Smooth muscle cell (in vitro differentiated cells): ENCODE measurements at regions not wholly inside any gene's neighbourhood (a gene's known extent, or its start where the extent isn't known, plus 50 kb on each side); places are given as distances from the start of the nearest gene placed in this dataset.

ENCODE experiments used
- DNase-seq: peaks from one replicate; lab custom pipeline; 2025; ENCODE audit not compliant: unreplicated experiment; lab: John Stamatoyannopoulos, UW
- H2AFZ ChIP-seq: fragments of 200-600 bp; sonication (generic); 2 replicates; pipeline ENCODE4 v1.6.0; 2016; ENCODE audit warnings: antibody characterized with exemption, low read depth, mild to moderate bottlenecking
- H3F3A ChIP-seq: fragments of 200-600 bp; sonication (generic); 2 replicates; pipeline ENCODE4 v1.6.0; 2017; ENCODE audit warnings: antibody characterized with exemption, low read depth
- H3K27ac ChIP-seq: fragments of 200-600 bp; sonication (generic); 2 replicates; pipeline ENCODE4 v1.5.1; 2016; ENCODE audit warnings: low read depth, mild to moderate bottlenecking
- H3K27me3 ChIP-seq: fragments of 200-600 bp; sonication (generic); 2 replicates; pipeline ENCODE4 v1.6.1; 2016; ENCODE audit warnings: low read depth, mild to moderate bottlenecking
- H3K36me3 ChIP-seq: fragments of 200-600 bp; sonication (generic); 2 replicates; pipeline ENCODE4 v1.5.1; 2016; ENCODE audit warnings: low read depth
- H3K4me1 ChIP-seq: fragments of 200-600 bp; sonication (generic); 2 replicates; pipeline ENCODE4 v1.5.1; 2016; ENCODE audit warnings: low read depth
- H3K4me2 ChIP-seq: fragments of 200-600 bp; sonication (generic); 2 replicates; pipeline ENCODE4 v1.6.0; 2016; ENCODE audit warnings: mild to moderate bottlenecking
- H3K4me3 ChIP-seq: fragments of 200-600 bp; sonication (generic); 2 replicates; pipeline ENCODE4 v1.5.1; 2016; ENCODE audit warnings: mild to moderate bottlenecking
- H3K79me2 ChIP-seq: fragments of 200-600 bp; sonication (generic); 2 replicates; pipeline ENCODE4 v1.6.0; 2016; ENCODE audit warnings: low read depth, mild to moderate bottlenecking
- H3K9ac ChIP-seq: fragments of 200-600 bp; sonication (generic); 2 replicates; pipeline ENCODE4 v1.6.0; 2016; ENCODE audit warnings: low read depth
- H3K9me3 ChIP-seq: fragments of 200-600 bp; sonication (generic); replicated peaks from 2 replicates; pipeline ENCODE4 v1.5.1; 2016; ENCODE audit warnings: low read depth
- H4K20me1 ChIP-seq: fragments of 200-600 bp; sonication (generic); 2 replicates; pipeline ENCODE4 v1.6.0; 2016; ENCODE audit warnings: low read depth
- CTCF ChIP-seq: fragments of 200-600 bp; sonication (generic); IDR thresholded peaks from 2 replicates; pipeline ENCODE4 v1.5.1; 2017; ENCODE audit warnings: borderline replicate concordance, mild to moderate bottlenecking, antibody characterized with exemption; ENCODE audit not compliant: insufficient read depth, poor library complexity, severe bottlenecking
- WGBS: methylation state at CpG from one replicate; pipeline ENCODE4 v1.1.7; 2016; ENCODE audit warnings: low lambda C conversion rate; 5-methylcytosine and 5-hydroxymethylcytosine counted together

- H3K4me2 ChIP-seq: no peak overlapping the region
- peak overlapping the region; percentile 37 for H3K9ac ChIP-seq
- no peaks in the 10 kb centered on the region for H4K20me1 ChIP-seq
- no peak for TF ChIP-seq CTCF
- WGBS: over 99% methylated on average over 7 of the region's 7 CpGs
- H3K4me3 ChIP-seq: no peak overlapping the region
- H3K27ac ChIP-seq: no peak overlapping the region
- no peaks in the 10 kb centered on the region for H3K79me2 ChIP-seq
- H3K36me3 ChIP-seq: no peaks in the 10 kb centered on the region
- peaks cover 4% of the 10 kb centered on the region for H3K4me1 ChIP-seq
- no peak overlapping the region for H2AFZ ChIP-seq
- H3F3A ChIP-seq: peaks cover 21% of the 10 kb centered on the region
- no peaks in the 10 kb centered on the region for H3K9me3 ChIP-seq
- H3K27me3 ChIP-seq: no peaks in the 10 kb centered on the region
- DNase-seq: no peak
These were observed 99.2 kb downstream of the ARF6 start for GRCh38 chr14:49992036-49992435.

GRCh38 chr14:49992448-49992847, 99.6 kb downstream of the ARF6 start:
- Histone ChIP-seq H3K79me2 (no peaks in the 10 kb centered on the region), H3K27me3 (no peaks in the 10 kb centered on the region), H3K27ac (peak overlapping the region; percentile 79), H3K4me1 (peaks cover 3% of the 10 kb centered on the region), H3K4me3 (no peak overlapping the region), H3K9ac (peak overlapping the region; percentile 37), H3F3A (peaks cover 20% of the 10 kb centered on the region), H3K4me2 (peak overlapping the region; percentile 8), H3K36me3 (no peaks in the 10 kb centered on the region), H3K9me3 (no peaks in the 10 kb centered on the region), H2AFZ (no peak overlapping the region), H4K20me1 (no peaks in the 10 kb centered on the region)
- no peak for TF ChIP-seq CTCF
- DNase-seq: no peak
- 88% methylated on average over 4 of the region's 4 CpGs for WGBS

DNA sequence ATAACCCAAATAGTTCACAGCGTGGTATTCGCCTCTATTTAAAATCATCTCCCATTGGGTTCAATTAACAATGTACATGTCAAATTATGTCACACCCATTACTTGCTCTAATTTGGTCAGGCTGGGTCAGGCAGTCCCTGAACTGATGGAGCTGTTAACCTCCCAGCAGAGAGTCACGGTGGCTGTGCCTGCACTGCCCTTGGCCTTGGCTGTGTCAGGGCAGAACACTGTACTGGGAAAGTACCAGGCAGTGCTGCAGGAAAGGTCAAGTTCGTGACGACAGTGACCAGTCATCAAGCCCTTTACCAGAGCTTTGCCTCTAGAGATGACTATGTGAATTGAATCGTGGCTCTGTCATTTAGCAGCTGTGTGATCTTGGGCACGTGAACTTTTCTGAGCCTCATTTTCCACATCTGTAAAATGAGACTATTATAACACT, 100.0 kb downstream of the ARF6 start:
- DNase-seq: no peak
- Histone ChIP-seq H3K4me3 (no peak overlapping the region), H3K4me1 (no peaks in the 10 kb centered on the region), H2AFZ (no peak overlapping the region), H4K20me1 (no peaks in the 10 kb centered on the region), H3K27me3 (no peaks in the 10 kb centered on the region), H3K9ac (peak overlapping the region; percentile 37), H3K27ac (peak overlapping the region; percentile 79), H3K79me2 (no peaks in the 10 kb centered on the region), H3K36me3 (no peaks in the 10 kb centered on the region), H3K9me3 (no peaks in the 10 kb centered on the region), H3F3A (peaks cover 20% of the 10 kb centered on the region), H3K4me2 (peak overlapping the region; percentile 8)
- TF ChIP-seq CTCF: no peak
- WGBS: 34% methylated on average over 7 of the region's 7 CpGs

GRCh38 chr14:49993565-49993964, 100.7 kb downstream of the ARF6 start:
- Histone ChIP-seq H3K27me3 (no peaks in the 10 kb centered on the region), H3K36me3 (no peaks in the 10 kb centered on the region), H3K9ac (peak overlapping the region; percentile 15), H3K4me2 (no peak overlapping the region), H3K27ac (peak overlapping the region; percentile 79), H3K9me3 (no peaks in the 10 kb centered on the region), H4K20me1 (no peaks in the 10 kb centered on the region), H3F3A (peaks cover 21% of the 10 kb centered on the region), H3K4me3 (no peak overlapping the region), H3K79me2 (no peaks in the 10 kb centered on the region), H2AFZ (no peak overlapping the region), H3K4me1 (no peaks in the 10 kb centered on the region)
- WGBS: 92% methylated on average over 9 of the region's 9 CpGs
- no peak for DNase-seq
- no peak for TF ChIP-seq CTCF
